Gastrocnemius medialis (tissue), 4 donors: ENCODE measurements at regions not wholly inside any gene's neighbourhood (a gene's known extent, or its start where the extent isn't known, plus 50 kb on each side); places are given as distances from the start of the nearest gene placed in this dataset.

ENCODE experiments used
- ATAC-seq, 2 donors: fragments of 150-250 bp; one replicate each; pipeline ENCODE4 v1.9.1; 2016
- DNase-seq, 2 donors: peaks; one replicate each; pipeline ENCODE4 v3.0.0-alpha.2; 2019
- H3K27ac ChIP-seq, 4 donors: fragments of 200-600 bp; sonication (generic); 1 replicate in 1 of 4; 2 replicates in 3 of 4; pipeline ENCODE4 v1.5.1; 2016 to 2018; ENCODE audit warnings: mild to moderate bottlenecking in 2 of 4, moderate library complexity in 1 of 4
- H3K27me3 ChIP-seq, 3 donors: fragments of 200-600 bp; sonication (generic) in 2 of 3; 1 replicate in 1 of 3; 2 replicates in 2 of 3; pipeline versions ENCODE4 v1.5.1 to v1.6.0; 2016 to 2019; ENCODE audit warnings: mild to moderate bottlenecking in 1 of 3, moderate library complexity in 1 of 3
- H3K36me3 ChIP-seq, 2 donors: fragments of 200-600 bp; sonication (generic) in 1 of 2; one replicate each; pipeline ENCODE4 v1.5.1; 2017 to 2018
- H3K4me1 ChIP-seq, 2 donors: fragments of 200-600 bp; sonication (generic) in 1 of 2; one replicate each; pipeline ENCODE4 v1.5.1; 2016 to 2017; ENCODE audit warnings: mild to moderate bottlenecking in 2 of 2
- H3K4me3 ChIP-seq, 4 donors: fragments of 200-600 bp; sonication (generic) in 3 of 4; 1 replicate in 1 of 4; 2 replicates in 3 of 4; pipeline ENCODE4 v1.5.1; 2016 to 2019; ENCODE audit warnings: mild to moderate bottlenecking in 2 of 4
- H3K9me3 ChIP-seq, 3 donors: fragments of 200-600 bp; sonication (generic) in 2 of 3; 1 replicate in 1 of 3; 2 replicates in 2 of 3; pipeline ENCODE4 v1.5.1; 2016 to 2019
- CTCF ChIP-seq, 5 experiments: fragments of 450-650 bp in 3 of 5; fragments of 200-600 bp in 2 of 5; sonication (generic) in 2 of 5; IDR thresholded peaks in 4 of 5; conservative IDR thresholded peaks in 1 of 5; 1 replicate in 4 of 5; 2 replicates in 1 of 5; pipeline ENCODE4 v1.5.1; 2016 to 2019; ENCODE audit warnings: antibody characterized with exemption in 5 of 5, mild to moderate bottlenecking in 3 of 5, moderate library complexity in 3 of 5
- POLR2A ChIP-seq, 2 donors: fragments of 450-650 bp; IDR thresholded peaks; one replicate each; pipeline ENCODE4 v1.6.1; 2017; ENCODE audit warnings: antibody characterized with exemption in 2 of 2, mild to moderate bottlenecking in 2 of 2, moderate library complexity in 2 of 2
- in situ Hi-C, 4 donors: fragments of 200-750 bp; cut with MboI; loops; one replicate each; pipeline versions ENCODE4 v1.15.0 to v1.8.0; 2017; ENCODE audit warnings: low sequenced_read_pairs in 4 of 4
- intact Hi-C: fragments of 100-400 bp; cut with DNase I; formaldehyde crosslinking; loops from one replicate; pipeline ENCODE4 v1.15.1; 2023; ENCODE audit warnings: low total_unique reads

GRCh38 chrX:127243654-127244053, 424.1 kb downstream of the PRR32 start:
- Histone ChIP-seq H3K27me3 (no peaks in the 10 kb centered on the region), H3K9me3 (no peaks in the 10 kb centered on the region), H3K36me3 (no peaks in the 10 kb centered on the region), H3K27ac (no peak overlapping the region), H3K4me3 (no peak overlapping the region), H3K4me1 (no peaks in the 10 kb centered on the region)
- intact Hi-C loops = no loop called here
- in situ Hi-C loops = no loop called here
- ATAC-seq (no peak), DNase-seq (no peak)
- TF ChIP-seq POLR2A (IDR thresholded peaks at IDR 0.05) = no peak
- no peak for TF ChIP-seq CTCF (IDR thresholded peaks at IDR 0.05 in 4 of 5, conservative IDR thresholded peaks at IDR 0.05 in 1 of 5)

- Histone ChIP-seq H3K4me1 (no peaks in the 10 kb centered on the region), H3K27ac (no peak overlapping the region), H3K27me3 (no peaks in the 10 kb centered on the region), H3K9me3 (no peaks in the 10 kb centered on the region), H3K4me3 (no peak overlapping the region), H3K36me3 (no peaks in the 10 kb centered on the region)
- intact Hi-C loops (no loop called here), in situ Hi-C loops (no loop called here)
- DNase-seq (no peak), ATAC-seq (no peak)
- TF ChIP-seq POLR2A (IDR thresholded peaks at IDR 0.05) = no peak
- TF ChIP-seq CTCF (IDR thresholded peaks at IDR 0.05 in 4 of 5, conservative IDR thresholded peaks at IDR 0.05 in 1 of 5) = no peak
Observed at GRCh38 chrX:127259742-127260141, 440.2 kb downstream of the PRR32 start.

GRCh38 chrX:127276326-127276725, 456.8 kb downstream of the PRR32 start:
- intact Hi-C loops = no loop called here
- H3K9me3 ChIP-seq = peaks cover 0 to 5% (median 0%) of the 10 kb centered on the region in 3 donors

GRCh38 chrX:127300511-127300910, 481.0 kb downstream of the PRR32 start:
- intact Hi-C loops = no loop called here
- no peak for ATAC-seq
- in situ Hi-C loops = no loop called here

More at GRCh38 chrX:127276326-127276725, 456.8 kb downstream of the PRR32 start:
- Histone ChIP-seq H3K4me3 (no peak overlapping the region), H3K36me3 (no peaks in the 10 kb centered on the region), H3K4me1 (no peaks in the 10 kb centered on the region), H3K27ac (no peak overlapping the region), H3K27me3 (no peaks in the 10 kb centered on the region)
- no peak for DNase-seq
- no peak for TF ChIP-seq POLR2A (IDR thresholded peaks at IDR 0.05)
- TF ChIP-seq CTCF (IDR thresholded peaks at IDR 0.05 in 4 of 5, conservative IDR thresholded peaks at IDR 0.05 in 1 of 5) = no peak
- in situ Hi-C loops = no loop called here
- no peak for ATAC-seq

More at GRCh38 chrX:127300511-127300910, 481.0 kb downstream of the PRR32 start:
- no peak overlapping the region for H3K4me3 ChIP-seq
- no peak for TF ChIP-seq POLR2A (IDR thresholded peaks at IDR 0.05)
- no peak for TF ChIP-seq CTCF (IDR thresholded peaks at IDR 0.05 in 4 of 5, conservative IDR thresholded peaks at IDR 0.05 in 1 of 5)
- no peaks in the 10 kb centered on the region for H3K9me3 ChIP-seq
- no peak overlapping the region for H3K27ac ChIP-seq
- H3K27me3 ChIP-seq = no peaks in the 10 kb centered on the region
- no peaks in the 10 kb centered on the region for H3K36me3 ChIP-seq
- no peak for DNase-seq
- H3K4me1 ChIP-seq = no peaks in the 10 kb centered on the region
